GM18519 (cell line): ENCODE measurements at regions not wholly inside any gene's neighbourhood (a gene's known extent, or its start where the extent isn't known, plus 50 kb on each side); places are given as distances from the start of the nearest gene placed in this dataset.

Experiments used
- ATAC-seq: cut with Tn5 transposase; IDR thresholded peaks from one replicate; pipeline ENCODE4 v1.9.1; 2021; ENCODE audit warnings: mild to moderate bottlenecking, moderate library complexity; ENCODE audit not compliant: unreplicated experiment, low FRiP score

- ATAC-seq: no peak
These were observed 164.7 kb downstream of the LTN1 start for GRCh38 chr21:28828021-28828420.

DNA sequence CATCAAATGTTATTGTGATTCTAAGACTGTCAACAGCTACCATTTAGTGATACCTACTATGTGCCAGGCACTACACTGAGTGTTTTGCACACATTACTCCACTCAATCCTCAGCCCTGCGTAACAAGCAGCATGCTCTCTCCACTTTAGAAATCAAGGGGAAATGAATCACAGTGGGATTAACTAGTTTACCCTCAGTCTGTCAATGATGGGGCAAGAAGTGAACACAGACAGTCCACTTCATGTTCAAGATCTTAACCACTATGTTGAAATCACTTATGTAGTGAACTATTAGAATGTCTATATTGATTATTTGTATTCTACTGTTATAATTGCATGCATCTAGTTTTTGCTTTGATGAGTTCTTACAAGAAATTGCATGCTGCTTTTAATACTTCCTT is 165.3 kb downstream of the LTN1 start:
- no peak for ATAC-seq

GRCh38 chr21:28826569-28826968 is 166.1 kb downstream of the LTN1 start:
- ATAC-seq: no peak

- no peak for ATAC-seq
These were observed 166.7 kb downstream of the LTN1 start for GRCh38 chr21:28826021-28826420.

GRCh38 chr21:28823429-28823828 is 169.2 kb downstream of the LTN1 start:
- ATAC-seq: no peak

DNA sequence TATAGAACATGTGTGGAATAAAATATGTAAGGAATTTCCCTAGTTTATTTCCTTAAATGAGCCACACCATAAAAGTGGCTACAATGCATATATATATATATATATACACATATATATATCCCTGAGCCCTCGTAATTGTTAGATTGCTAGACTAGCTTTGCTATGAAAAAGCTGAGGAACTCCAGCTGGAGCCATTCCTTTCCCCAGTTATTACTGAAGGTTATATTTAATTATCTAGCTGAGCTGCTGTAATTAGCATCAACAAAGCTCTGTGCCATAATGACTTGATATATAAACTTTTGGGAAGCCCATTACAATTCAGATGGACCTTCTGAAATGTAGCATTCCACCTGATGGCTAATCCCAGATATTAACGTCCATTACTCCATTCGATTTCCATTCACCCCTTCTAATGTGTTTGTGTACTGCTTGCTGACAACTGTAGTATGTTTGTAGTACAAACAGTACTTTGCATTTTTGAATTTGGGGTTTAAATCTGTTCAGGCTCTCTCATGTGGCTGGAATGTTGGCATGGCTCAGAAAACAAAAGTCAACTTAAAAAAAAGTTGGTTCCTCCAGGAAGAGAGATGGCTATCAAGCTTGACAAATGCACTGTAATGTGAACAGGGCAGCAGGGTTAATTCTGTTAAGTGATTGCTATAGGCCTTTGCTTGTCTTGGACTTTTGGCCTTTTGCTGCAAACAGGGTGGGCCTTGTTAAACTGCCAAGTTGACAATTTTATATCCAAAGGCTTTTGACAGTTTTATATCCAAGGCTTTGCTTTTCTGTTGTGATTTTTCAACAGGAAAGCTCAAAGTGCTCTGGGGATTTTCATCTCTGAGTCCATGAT is 170.0 kb downstream of the LTN1 start:
- ATAC-seq: no peak

DNA sequence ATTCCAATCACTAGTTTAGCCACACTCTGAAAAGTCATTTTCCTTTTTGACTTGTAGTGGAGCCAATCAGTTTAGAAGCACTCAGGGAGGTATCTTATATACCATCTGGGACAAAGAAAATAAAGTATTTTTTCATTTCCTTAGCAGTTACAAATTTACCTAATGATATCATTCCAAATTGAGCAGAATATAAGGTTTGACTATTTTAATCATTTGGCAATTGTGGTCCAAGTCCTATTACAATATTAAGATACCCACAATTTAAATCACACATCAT is 170.6 kb downstream of the LTN1 start:
- no peak for ATAC-seq

GRCh38 chr21:28821276-28822122 is 171.2 kb downstream of the LTN1 start:
- no peak for ATAC-seq

DNA sequence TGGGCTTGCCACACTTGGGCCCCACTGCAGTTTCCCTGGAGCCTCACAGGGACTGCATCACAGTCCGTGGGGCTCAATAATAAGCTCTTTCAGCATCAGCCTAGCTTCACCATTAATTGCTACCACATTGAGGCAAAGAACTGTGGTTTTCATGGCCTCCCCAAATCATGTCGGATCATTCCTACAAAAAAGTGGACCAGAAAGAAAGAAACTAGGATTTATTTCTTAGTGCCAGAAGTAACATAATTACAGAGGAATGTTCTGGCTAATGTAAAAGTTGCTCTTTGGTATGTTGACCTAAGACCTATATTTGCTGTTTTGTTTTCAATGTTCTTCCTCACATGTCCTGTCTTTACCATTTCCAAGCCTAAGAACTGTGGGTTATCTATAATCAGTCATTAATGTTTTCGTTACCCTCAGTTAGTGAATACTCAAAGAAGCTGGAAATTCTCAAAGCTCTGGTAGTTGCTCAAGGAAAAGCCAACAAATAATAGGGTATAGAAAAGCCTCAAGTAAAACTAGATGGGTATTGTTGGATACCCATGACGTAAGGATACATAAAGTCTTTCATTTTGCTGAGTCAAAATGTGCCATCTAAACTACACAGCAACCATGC is 173.9 kb downstream of the LTN1 start:
- ATAC-seq: no peak

DNA sequence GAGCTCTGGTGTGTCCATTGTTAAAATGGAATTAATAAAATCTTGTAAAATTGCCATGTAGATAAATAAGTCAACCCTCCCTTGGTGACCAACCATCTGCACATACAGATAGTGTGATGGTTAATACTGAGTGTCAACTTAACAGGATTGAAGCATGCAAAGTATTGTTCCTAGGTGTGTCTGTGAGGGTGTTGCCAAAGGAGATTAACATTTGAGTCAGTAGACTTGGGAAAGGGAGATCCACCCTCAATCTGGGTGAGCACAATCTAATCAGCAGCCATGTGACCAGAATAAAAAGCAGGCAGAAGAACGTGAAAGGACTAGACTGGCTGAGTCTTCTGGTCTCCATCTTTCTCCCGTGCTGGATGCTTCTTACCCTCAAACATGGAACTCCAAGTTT is 174.8 kb downstream of the LTN1 start:
- ATAC-seq: no peak

GRCh38 chr21:28811860-28812259 is 180.8 kb downstream of the LTN1 start:
- ATAC-seq: no peak

DNA sequence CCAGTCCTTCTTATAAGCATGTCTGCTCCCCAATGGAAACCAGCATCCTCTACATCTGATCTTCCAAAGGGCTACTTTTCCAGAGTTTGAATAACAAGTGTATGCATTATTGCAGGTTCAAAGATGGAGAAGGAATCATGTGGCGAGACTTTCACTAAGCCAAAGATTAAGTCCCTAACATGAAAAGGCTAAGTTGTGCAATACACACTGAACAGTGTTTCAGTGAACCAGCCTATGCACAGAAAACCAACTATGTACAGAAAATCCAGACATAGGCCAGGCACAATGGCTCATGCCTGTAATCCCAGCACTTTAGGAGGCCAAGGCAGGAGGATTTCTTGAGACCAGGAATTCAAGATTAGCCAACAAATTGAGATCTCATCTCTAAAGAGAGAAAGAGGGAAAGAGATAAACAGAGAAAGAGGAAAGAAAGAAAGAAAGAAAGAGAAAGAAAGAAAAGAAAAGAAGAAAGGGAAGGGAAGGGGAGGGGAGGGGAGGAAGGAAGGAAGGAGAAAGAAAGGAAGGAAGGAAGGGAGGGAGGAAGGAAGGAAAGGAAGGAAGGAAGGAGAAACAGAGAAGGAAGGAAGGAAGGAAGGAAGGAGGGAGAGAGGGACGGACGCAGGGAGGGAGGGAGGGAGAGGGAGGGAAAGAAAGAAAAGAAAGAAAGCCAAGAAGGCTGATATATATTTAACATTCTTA is 181.7 kb downstream of the LTN1 start:
- ATAC-seq: no peak

GRCh38 chr21:28805885-28806284 is 186.8 kb downstream of the LTN1 start:
- ATAC-seq: no peak

- ATAC-seq: no peak
These were observed 188.5 kb downstream of the LTN1 start for GRCh38 chr21:28804089-28804670.

DNA sequence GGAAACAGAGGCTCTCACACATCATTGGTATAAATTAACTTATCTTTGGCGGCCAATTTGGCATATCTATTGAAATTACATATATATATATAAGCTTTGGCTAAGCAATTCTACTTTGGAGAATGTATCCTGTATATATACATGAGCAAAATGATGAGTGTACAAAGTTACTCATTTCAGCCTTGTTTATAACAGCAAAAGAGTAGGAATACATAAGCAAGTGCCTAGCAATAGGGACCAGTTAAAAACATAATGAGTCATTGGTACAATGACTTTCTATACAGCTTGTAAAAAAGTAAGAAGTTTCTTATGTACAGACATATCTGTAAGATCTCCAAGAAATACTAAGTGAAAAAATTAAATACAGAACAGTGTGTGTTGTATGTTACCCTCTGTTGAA is 190.8 kb downstream of the LTN1 start:
- no peak for ATAC-seq

GRCh38 chr21:28799926-28800325 is 192.8 kb downstream of the LTN1 start:
- no peak for ATAC-seq

DNA sequence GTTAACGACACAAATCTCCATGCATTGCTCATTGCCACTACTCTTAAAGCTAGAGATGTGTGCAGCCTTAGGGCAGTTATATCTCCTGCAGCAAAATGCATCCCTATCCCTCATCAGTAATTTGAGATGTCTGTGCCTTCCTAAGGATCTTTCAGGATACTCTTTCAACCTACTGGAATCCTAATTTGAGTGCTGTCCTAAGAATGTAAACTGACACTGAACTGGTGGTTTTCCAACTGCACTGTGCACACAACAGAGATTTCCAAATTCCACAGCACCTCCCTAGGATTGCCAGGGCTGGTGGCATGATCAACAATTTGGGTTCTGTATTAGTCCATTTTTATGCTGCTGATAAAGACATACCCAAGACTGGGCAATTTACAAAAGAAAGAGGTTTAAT is 193.9 kb downstream of the LTN1 start:
- no peak for ATAC-seq

DNA sequence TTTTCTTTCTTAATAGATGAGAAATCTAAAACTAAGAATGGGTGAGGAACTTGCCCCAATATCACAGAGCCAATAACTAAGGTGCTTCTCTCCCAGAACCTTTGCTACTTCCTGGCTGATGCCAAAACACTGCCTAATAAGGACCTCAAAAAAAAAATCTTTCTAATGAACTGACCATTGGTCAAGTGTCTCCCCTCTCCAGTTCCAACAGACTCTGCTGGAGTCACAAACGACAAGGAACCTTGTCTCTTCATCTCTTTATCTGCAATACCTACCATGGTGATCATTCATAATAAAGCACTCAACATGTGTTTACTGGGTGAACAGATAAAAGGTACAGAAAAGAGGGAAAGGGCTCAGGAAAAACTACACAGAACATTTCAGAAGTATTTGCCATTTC is 197.4 kb downstream of the LTN1 start:
- no peak for ATAC-seq

GRCh38 chr21:28794371-28794851 is 198.3 kb downstream of the LTN1 start:
- no peak for ATAC-seq

- ATAC-seq: no peak
These were observed 199.6 kb downstream of the LTN1 start for GRCh38 chr21:28793043-28793442.
